ENCODE measurements at regions not wholly inside any gene's neighbourhood (a gene's known extent, or its start where the extent isn't known, plus 50 kb on each side); places are given as distances from the start of the nearest gene placed in this dataset.

DNA sequence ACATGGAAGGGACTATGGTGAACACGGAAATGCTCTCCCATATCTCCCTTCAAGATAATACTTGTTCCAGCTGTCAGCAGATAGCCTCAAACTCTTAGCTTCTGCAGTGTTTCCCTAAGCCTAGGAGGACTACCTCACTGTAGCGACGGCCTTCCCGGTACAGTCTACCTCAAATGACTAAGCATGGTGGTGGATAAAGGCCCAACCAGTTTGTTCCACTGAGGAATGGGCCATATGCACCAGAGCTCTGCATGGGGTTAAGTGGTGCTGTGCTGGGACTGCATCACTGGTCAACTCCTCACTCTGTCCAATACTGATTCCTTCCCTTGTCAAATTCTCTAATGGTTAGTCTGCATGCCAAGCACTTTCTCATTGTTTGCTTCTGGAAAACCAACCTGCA lies 119.6 kb upstream of the GNPDA2 start:
- TF ChIP-seq POLR2A (IDR thresholded peaks at IDR 0.05; ENCODE audit: low read depth, low read length) = no peak
- no peak for FAIRE-seq
- no peak for DNase-seq (ENCODE audit: insufficient read length, low spot score)

DNA sequence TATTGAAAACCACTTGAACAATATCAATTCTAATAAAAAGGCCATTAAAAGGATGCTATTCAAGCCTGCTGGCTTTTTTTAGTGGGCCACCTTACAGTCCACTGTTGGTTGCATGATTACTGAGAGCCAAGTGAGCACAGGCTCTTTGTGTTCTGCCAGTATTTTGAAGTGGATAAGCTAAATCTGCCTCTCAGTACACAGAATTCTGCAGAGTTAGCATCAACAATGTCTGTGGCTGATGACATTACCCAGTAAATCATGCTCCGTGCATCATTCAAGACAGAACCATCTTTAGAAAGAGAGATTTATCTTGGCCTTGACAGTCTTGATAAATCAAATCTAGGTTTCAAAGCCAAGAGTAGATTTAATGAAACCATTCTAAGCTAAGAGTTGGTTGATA lies 119.0 kb upstream of the GNPDA2 start:
- TF ChIP-seq POLR2A (IDR thresholded peaks at IDR 0.05; ENCODE audit: low read depth, low read length) = no peak
- FAIRE-seq (no peak), DNase-seq (ENCODE audit: insufficient read length, low spot score) (no peak)

DNA sequence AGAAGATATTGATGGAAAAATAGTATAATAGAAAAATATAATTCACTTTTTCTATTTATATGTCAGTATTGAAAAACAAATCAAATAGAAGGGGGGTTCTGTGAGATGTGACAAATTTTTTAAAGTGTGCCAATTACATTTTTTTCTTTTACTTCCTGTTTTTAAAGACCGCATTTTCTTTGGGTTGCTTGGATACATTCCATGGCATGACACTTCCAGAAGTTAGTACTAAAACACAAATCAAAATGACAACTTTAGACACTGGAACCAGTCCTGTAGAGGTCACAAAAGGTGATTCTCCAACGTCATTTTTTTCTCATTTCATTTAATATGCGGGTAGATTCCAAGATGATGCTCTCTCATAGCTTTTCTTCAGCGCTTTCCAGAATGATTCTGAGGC lies 116.2 kb upstream of the GNPDA2 start:
- no peak for DNase-seq (ENCODE audit: insufficient read length, low spot score)
- no peak for FAIRE-seq
- no peak for TF ChIP-seq POLR2A (IDR thresholded peaks at IDR 0.05; ENCODE audit: low read depth, low read length)

DNA sequence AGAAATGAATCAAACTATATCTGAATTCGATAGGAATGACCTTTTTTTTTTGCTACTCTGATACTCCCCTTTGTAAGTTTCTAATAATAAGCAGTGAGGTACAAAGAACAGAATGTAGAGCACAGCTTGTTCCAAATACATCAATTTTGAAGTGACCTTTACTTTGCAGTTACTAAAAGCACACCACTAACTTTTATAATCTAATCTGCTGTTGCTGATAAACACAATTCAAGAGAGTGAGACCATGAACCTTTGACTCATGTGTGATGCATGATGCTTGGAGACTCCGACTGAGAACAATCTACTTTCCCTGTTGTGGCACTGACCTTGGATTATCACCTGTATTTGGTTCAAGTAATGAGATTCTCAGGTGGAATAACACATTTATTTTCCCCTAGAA lies 91.6 kb upstream of the GNPDA2 start:
- FAIRE-seq (no peak), DNase-seq (ENCODE audit: insufficient read length, low spot score) (no peak)
- no peak for TF ChIP-seq POLR2A (IDR thresholded peaks at IDR 0.05; ENCODE audit: low read depth, low read length)

DNA sequence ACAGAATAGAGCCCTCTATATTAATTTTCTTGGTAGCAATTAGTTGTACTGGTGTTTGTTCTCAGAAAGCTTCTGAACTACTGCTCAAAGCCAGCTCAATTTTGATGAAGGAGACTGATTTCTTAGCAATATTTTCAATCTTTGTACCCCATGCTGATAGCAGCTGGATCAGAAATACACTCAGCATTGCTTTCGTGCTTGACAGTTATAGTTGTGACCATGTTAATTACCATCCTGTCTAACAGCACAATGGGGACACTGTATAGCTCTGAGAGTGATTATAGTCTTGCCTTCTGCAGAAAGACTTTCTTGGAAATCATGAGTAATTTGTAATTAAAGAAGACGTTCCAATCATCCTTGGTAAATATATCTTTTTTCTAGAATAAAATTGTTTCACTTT lies 79.7 kb upstream of the GNPDA2 start:
- DNase-seq (ENCODE audit: insufficient read length, low spot score) (no peak), FAIRE-seq (no peak)
- TF ChIP-seq POLR2A (IDR thresholded peaks at IDR 0.05; ENCODE audit: low read depth, low read length) = no peak

DNA sequence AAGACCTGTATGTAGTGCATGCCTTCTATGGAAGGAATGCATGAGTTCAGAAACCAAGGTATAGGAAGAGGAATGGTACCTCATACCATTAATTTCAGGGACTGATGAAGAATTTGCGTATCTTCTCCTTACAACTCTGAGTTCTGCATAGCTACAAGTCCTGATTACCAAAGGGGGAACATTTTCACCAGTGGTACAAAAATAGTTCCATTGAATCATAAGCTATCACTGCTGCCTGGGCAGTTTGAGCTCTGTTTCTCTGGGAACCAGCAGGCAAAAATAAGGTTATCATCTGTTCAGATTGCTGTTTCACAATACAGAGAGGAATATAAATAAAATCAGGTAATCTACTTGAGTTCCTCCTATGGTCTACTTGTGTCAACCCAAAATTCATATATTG lies 77.9 kb upstream of the GNPDA2 start:
- FAIRE-seq (no peak), DNase-seq (ENCODE audit: insufficient read length, low spot score) (no peak)
- no peak for TF ChIP-seq POLR2A (IDR thresholded peaks at IDR 0.05; ENCODE audit: low read depth, low read length)

DNA sequence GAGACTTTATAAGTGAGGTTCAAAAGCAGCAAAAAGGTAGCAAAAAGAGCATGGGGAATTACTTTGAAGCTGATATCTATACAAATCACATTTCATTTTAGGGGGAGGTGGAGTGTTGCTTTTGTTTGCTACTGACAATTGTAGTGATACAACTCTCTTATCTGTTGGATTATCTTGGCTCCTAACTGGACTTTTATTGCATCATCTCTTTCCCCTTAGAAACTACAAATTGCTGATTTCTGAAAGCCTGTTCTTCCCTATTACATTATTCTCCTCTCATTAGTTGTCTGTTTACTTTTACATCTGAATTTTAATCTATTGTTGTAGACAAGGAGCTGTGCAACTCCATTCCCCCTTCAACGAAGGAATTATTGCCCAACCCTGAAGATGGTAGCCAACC lies 75.0 kb upstream of the GNPDA2 start:
- no peak for DNase-seq (ENCODE audit: insufficient read length, low spot score)
- no peak for TF ChIP-seq POLR2A (IDR thresholded peaks at IDR 0.05; ENCODE audit: low read depth, low read length)
- FAIRE-seq = no peak

DNA sequence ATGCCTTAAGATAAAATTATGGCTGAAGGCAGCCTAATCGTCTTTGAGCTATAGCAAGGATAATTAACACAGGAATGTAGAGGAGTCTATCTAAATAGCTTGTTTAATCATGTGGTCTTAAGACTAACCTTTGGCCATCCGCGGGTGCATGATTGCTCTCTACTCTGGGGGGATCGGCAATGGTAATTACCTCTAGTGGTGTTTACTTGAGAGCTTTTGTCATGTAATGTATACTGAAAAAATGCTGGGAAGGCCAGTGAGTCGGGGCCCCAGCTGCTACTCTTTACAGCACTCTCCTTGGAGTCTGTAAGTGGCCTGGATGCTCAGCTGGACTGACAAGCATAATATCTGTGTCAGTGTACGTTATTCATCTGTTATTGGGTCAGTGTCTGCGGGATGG lies 65.5 kb upstream of the GNPDA2 start:
- DNase-seq (ENCODE audit: insufficient read length, low spot score) (no peak), FAIRE-seq (no peak)
- TF ChIP-seq POLR2A (IDR thresholded peaks at IDR 0.05; ENCODE audit: low read depth, low read length) = no peak

DNA sequence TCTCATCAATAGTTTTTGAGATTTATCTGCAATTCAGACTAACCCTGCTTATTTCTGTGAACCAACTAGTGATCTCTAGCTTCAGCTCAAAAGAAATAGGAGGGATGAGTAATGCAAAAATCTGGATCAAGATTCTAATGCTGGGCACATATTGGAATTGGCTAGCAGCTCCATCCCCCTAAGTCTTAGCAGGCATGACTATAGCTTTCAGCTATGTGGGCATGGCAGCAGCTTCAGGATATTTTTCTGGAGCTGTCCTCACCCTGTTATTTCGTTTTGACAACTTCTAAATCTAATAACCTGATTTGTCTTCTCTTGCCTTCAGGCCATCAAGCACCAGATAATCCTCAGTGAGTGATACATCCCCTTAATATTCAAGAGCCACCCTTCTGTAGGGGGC lies 50.8 kb upstream of the GNPDA2 start:
- DNase-seq (ENCODE audit: insufficient read length, low spot score) = no peak
- no peak for FAIRE-seq
- no peak for TF ChIP-seq POLR2A (IDR thresholded peaks at IDR 0.05; ENCODE audit: low read depth, low read length)

Data from H54 (cell line).